ENCODE measurements at regions not wholly inside any gene's neighbourhood (a gene's known extent, or its start where the extent isn't known, plus 50 kb on each side); places are given as distances from the start of the nearest gene placed in this dataset.

GRCh38 chrX:43165343-43165920 is 387.5 kb upstream of the PPP1R2C start:
- Histone ChIP-seq H3K27me3 (replicated peaks in 1 of 4; ENCODE audit: control insufficient read depth in 3 of 4, extremely low read depth in 1 of 4, insufficient read depth in 3 of 4, low read length in 3 of 4) (no peaks in the 10 kb centered on the region), H3K23ac (ENCODE audit: insufficient read length) (no peak overlapping the region), H4K91ac (replicated peaks; ENCODE audit: insufficient read length, low read length) (no peak overlapping the region), H3K4ac (replicated peaks; ENCODE audit: insufficient read length, low read depth, low read length) (no peak overlapping the region), H3K4me1 (replicated peaks in 1 of 4; ENCODE audit: control insufficient read depth in 3 of 4, insufficient read depth in 4 of 4, low read length in 3 of 4) (no peaks in the 10 kb centered on the region), H3K14ac (ENCODE audit: insufficient read length) (no peak overlapping the region), H2BK5ac (ENCODE audit: low read depth, low read length) (no peak overlapping the region), H3K79me1 (ENCODE audit: low read depth, low read length) (no peaks in the 10 kb centered on the region), H2BK120ac (replicated peaks; ENCODE audit: low read depth, low read length) (no peak overlapping the region), H4K5ac (ENCODE audit: insufficient read length, low read depth, low read length) (no peak overlapping the region), H3K79me2 (ENCODE audit: control insufficient read depth in 1 of 2, insufficient read depth in 2 of 2, low read length in 2 of 2) (no peaks in the 10 kb centered on the region), H3K9ac (replicated peaks in 1 of 4; ENCODE audit: extremely low read depth in 1 of 4, low read depth in 3 of 4, low read length in 3 of 4) (no peak overlapping the region), H2BK20ac (ENCODE audit: low read length) (no peak overlapping the region), H3K27ac (ENCODE audit: low read depth, low read length) (no peak overlapping the region), H4K20me1 (replicated peaks in 1 of 2; ENCODE audit: control insufficient read depth in 1 of 2, insufficient read depth in 2 of 2, low read length in 2 of 2) (no peaks in the 10 kb centered on the region), H3K4me3 (ENCODE audit: extremely low read depth in 1 of 4, insufficient read depth in 2 of 4, low read depth in 3 of 4, low read length in 4 of 4) (no peak overlapping the region), H3K4me2 (ENCODE audit: insufficient read depth in 1 of 2, low read depth in 2 of 2, low read length in 2 of 2) (no peak overlapping the region), H4K8ac (ENCODE audit: extremely low read depth, insufficient read depth, low read length) (no peak overlapping the region), H3K23me2 (ENCODE audit: low read depth, low read length) (no peaks in the 10 kb centered on the region), H2BK15ac (ENCODE audit: low read length) (no peak overlapping the region), H3K56ac (replicated peaks; ENCODE audit: insufficient read length, low read depth, low read length) (no peak overlapping the region), H2BK12ac (ENCODE audit: low read depth, low read length) (no peak overlapping the region), H3K18ac (ENCODE audit: extremely low read depth, low read length) (no peak overlapping the region), H3K9me3 (ENCODE audit: insufficient read depth in 2 of 2, low read depth in 1 of 2, low read length in 1 of 2) (no peaks in the 10 kb centered on the region), H2AFZ (ENCODE audit: low read length) (no peak overlapping the region; the same call in 1 of the 2 replicates), H2AK5ac (ENCODE audit: low read depth, low read length) (no peak overlapping the region), H3K36me3 (ENCODE audit: control insufficient read depth in 2 of 4, insufficient read depth in 4 of 4, low read length in 3 of 4) (no peaks in the 10 kb centered on the region)
- ChIA-PET CTCF (ENCODE audit: partially characterized antibody) (no interaction called here), POLR2A (ENCODE audit: partially characterized antibody) (no interaction called here)
- no peak for DNase-seq (ENCODE audit: low read depth in 1 of 2, low spot score in 2 of 2)
- no peak for FAIRE-seq
- 77% methylated on average over 5 of the region's 5 CpGs; no CpG with 5 or more reads in 1 of the 2 experiments for WGBS, 2 experiments (ENCODE audit: extremely low coverage in 1 of 2, insufficient coverage in 1 of 2, insufficient read length in 1 of 2, insufficient replicate concordance in 2 of 2, low coverage in 1 of 2, low lambda C conversion rate in 2 of 2, missing lambda C conversion rate in 1 of 2)
- no peak for TF ChIP-seq EGR1 (IDR thresholded peaks at IDR 0.05; ENCODE audit: borderline replicate concordance, low read depth, low read length)
- no peak for TF ChIP-seq KDM1A (IDR thresholded peaks at IDR 0.05; ENCODE audit: borderline replicate concordance, low read length)
- TF ChIP-seq CREB1 (IDR thresholded peaks at IDR 0.05): no peak
- no peak for TF ChIP-seq POU5F1 (IDR thresholded peaks at IDR 0.05; ENCODE audit: low read depth, low read length)
- TF ChIP-seq SIN3A (conservative IDR thresholded peaks at IDR 0.05 in 1 of 2, IDR thresholded peaks at IDR 0.05 in 1 of 2; ENCODE audit: low read depth in 1 of 2, low read length in 2 of 2): no peak
- TF ChIP-seq, protein P1, sequence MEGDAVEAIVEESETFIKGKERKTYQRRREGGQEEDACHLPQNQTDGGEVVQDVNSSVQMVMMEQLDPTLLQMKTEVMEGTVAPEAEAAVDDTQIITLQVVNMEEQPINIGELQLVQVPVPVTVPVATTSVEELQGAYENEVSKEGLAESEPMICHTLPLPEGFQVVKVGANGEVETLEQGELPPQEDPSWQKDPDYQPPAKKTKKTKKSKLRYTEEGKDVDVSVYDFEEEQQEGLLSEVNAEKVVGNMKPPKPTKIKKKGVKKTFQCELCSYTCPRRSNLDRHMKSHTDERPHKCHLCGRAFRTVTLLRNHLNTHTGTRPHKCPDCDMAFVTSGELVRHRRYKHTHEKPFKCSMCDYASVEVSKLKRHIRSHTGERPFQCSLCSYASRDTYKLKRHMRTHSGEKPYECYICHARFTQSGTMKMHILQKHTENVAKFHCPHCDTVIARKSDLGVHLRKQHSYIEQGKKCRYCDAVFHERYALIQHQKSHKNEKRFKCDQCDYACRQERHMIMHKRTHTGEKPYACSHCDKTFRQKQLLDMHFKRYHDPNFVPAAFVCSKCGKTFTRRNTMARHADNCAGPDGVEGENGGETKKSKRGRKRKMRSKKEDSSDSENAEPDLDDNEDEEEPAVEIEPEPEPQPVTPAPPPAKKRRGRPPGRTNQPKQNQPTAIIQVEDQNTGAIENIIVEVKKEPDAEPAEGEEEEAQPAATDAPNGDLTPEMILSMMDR (IDR thresholded peaks at IDR 0.05; ENCODE audit: control extremely low read depth in 1 of 3, insufficient read depth in 1 of 3, low read depth in 1 of 3, low read length in 3 of 3): no peak
- no peak for TF ChIP-seq YY1 (IDR thresholded peaks at IDR 0.05; ENCODE audit: low read depth, low read length)
- TF ChIP-seq, protein P2, sequence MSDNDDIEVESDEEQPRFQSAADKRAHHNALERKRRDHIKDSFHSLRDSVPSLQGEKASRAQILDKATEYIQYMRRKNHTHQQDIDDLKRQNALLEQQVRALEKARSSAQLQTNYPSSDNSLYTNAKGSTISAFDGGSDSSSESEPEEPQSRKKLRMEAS (IDR thresholded peaks at IDR 0.05): no peak
- TF ChIP-seq TBP (IDR thresholded peaks at IDR 0.05; ENCODE audit: low read depth, low read length): no peak
- no peak for TF ChIP-seq SIRT6 (IDR thresholded peaks at IDR 0.05; ENCODE audit: low read length)
- TF ChIP-seq CEBPB (IDR thresholded peaks at IDR 0.05; ENCODE audit: low read depth, low read length): no peak
